ENCODE measurements at regions not wholly inside any gene's neighbourhood (a gene's known extent, or its start where the extent isn't known, plus 50 kb on each side); places are given as distances from the start of the nearest gene placed in this dataset.

DNA sequence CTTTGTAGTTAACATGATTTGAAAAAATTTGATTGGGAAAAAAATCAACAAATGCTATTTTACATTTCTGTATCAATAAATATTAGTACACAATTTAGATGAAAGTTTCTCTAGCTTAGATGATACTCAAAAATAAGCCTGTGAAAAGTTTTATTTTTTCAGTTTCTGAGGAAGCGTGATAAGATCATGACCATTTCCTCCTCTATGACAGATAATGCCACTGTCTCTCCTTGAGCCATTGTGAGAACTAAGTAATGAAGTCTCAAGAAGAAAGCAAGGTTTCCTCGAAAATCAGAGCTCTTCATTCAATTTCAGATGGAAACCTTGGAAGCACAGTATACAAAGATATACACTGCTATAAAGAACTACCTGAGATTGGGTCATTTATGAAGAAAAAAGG lies 395.0 kb downstream of the HDGFL1 start:
- Histone ChIP-seq H2AFZ (ENCODE audit: low read length) (no peak overlapping the region), H3K9me2 (replicated peaks; ENCODE audit: low read depth, low read length) (no peaks in the 10 kb centered on the region), H3K9me3 (ENCODE audit: insufficient read depth, low read depth, low read length) (no peaks in the 10 kb centered on the region), H3K4me3 (ENCODE audit: low read length, poor library complexity, severe bottlenecking) (no peak overlapping the region), H3K4me2 (ENCODE audit: low read depth, low read length, poor library complexity, severe bottlenecking) (no peak overlapping the region), H3F3A (ENCODE audit: low read depth) (no peaks in the 10 kb centered on the region), H3K9ac (ENCODE audit: low read depth, low read length, poor library complexity, severe bottlenecking) (no peak overlapping the region), H3K79me2 (ENCODE audit: insufficient read depth, low read length) (no peaks in the 10 kb centered on the region), H4K20me1 (ENCODE audit: insufficient read depth, low read length, poor library complexity, severe bottlenecking) (no peaks in the 10 kb centered on the region), H3K36me3 (ENCODE audit: insufficient read depth, low read length) (no peaks in the 10 kb centered on the region), H3K4me1 (ENCODE audit: insufficient read depth, low read length, poor library complexity, severe bottlenecking) (peaks cover 16% of the 10 kb centered on the region), H3K27me3 (ENCODE audit: insufficient read depth, low read length, poor library complexity, severe bottlenecking) (no peaks in the 10 kb centered on the region)
- TF ChIP-seq CTCF (conservative IDR thresholded peaks at IDR 0.05; ENCODE audit: low read length) (no peak), EZH2phosphoT487 (IDR thresholded peaks at IDR 0.05; ENCODE audit: borderline replicate concordance) (no peak)

GRCh38 chr6:22965889-22966288 lies 396.5 kb downstream of the HDGFL1 start:
- no peaks in the 10 kb centered on the region for H3K9me2 ChIP-seq (replicated peaks; ENCODE audit: low read depth, low read length)
- H2AFZ ChIP-seq (ENCODE audit: low read length) = no peak overlapping the region

GRCh38 chr6:22966691-22967422 lies 397.5 kb downstream of the HDGFL1 start:
- TF ChIP-seq CTCF (conservative IDR thresholded peaks at IDR 0.05; ENCODE audit: low read length) (no peak), EZH2phosphoT487 (IDR thresholded peaks at IDR 0.05; ENCODE audit: borderline replicate concordance) (no peak)
- Histone ChIP-seq H3K4me3 (ENCODE audit: low read length, poor library complexity, severe bottlenecking) (no peak overlapping the region), H3K4me1 (ENCODE audit: insufficient read depth, low read length, poor library complexity, severe bottlenecking) (peaks cover 16% of the 10 kb centered on the region), H3K9ac (ENCODE audit: low read depth, low read length, poor library complexity, severe bottlenecking) (no peak overlapping the region), H2AFZ (ENCODE audit: low read length) (no peak overlapping the region), H3F3A (ENCODE audit: low read depth) (no peaks in the 10 kb centered on the region), H3K27me3 (ENCODE audit: insufficient read depth, low read length, poor library complexity, severe bottlenecking) (no peaks in the 10 kb centered on the region), H4K20me1 (ENCODE audit: insufficient read depth, low read length, poor library complexity, severe bottlenecking) (no peaks in the 10 kb centered on the region), H3K9me3 (ENCODE audit: insufficient read depth, low read depth, low read length) (no peaks in the 10 kb centered on the region), H3K79me2 (ENCODE audit: insufficient read depth, low read length) (no peaks in the 10 kb centered on the region), H3K9me2 (replicated peaks; ENCODE audit: low read depth, low read length) (no peaks in the 10 kb centered on the region), H3K36me3 (ENCODE audit: insufficient read depth, low read length) (no peaks in the 10 kb centered on the region), H3K4me2 (ENCODE audit: low read depth, low read length, poor library complexity, severe bottlenecking) (no peak overlapping the region)

More at GRCh38 chr6:22965889-22966288, 396.5 kb downstream of the HDGFL1 start:
- Histone ChIP-seq H4K20me1 (ENCODE audit: insufficient read depth, low read length, poor library complexity, severe bottlenecking) (no peaks in the 10 kb centered on the region), H3K79me2 (ENCODE audit: insufficient read depth, low read length) (no peaks in the 10 kb centered on the region), H3K4me2 (ENCODE audit: low read depth, low read length, poor library complexity, severe bottlenecking) (no peak overlapping the region), H3K27me3 (ENCODE audit: insufficient read depth, low read length, poor library complexity, severe bottlenecking) (no peaks in the 10 kb centered on the region), H3K4me1 (ENCODE audit: insufficient read depth, low read length, poor library complexity, severe bottlenecking) (peaks cover 16% of the 10 kb centered on the region), H3K9me3 (ENCODE audit: insufficient read depth, low read depth, low read length) (no peaks in the 10 kb centered on the region), H3K9ac (ENCODE audit: low read depth, low read length, poor library complexity, severe bottlenecking) (no peak overlapping the region), H3K4me3 (ENCODE audit: low read length, poor library complexity, severe bottlenecking) (no peak overlapping the region), H3F3A (ENCODE audit: low read depth) (no peaks in the 10 kb centered on the region), H3K36me3 (ENCODE audit: insufficient read depth, low read length) (no peaks in the 10 kb centered on the region)
- TF ChIP-seq CTCF (conservative IDR thresholded peaks at IDR 0.05; ENCODE audit: low read length) (no peak), EZH2phosphoT487 (IDR thresholded peaks at IDR 0.05; ENCODE audit: borderline replicate concordance) (no peak)

All from Loucy (cell line).